GM12872 (cell line): ENCODE measurements at regions not wholly inside any gene's neighbourhood (a gene's known extent, or its start where the extent isn't known, plus 50 kb on each side); places are given as distances from the start of the nearest gene placed in this dataset.

Source experiments
- TF ChIP-seq, protein P1 (sequence below): IDR thresholded peaks from 3 replicates; pipeline ENCODE4 v1.5.1; 2011; ENCODE audit warnings: low read depth, mild to moderate bottlenecking, low read length, moderate library complexity; ENCODE audit not compliant: insufficient read depth

DNA sequence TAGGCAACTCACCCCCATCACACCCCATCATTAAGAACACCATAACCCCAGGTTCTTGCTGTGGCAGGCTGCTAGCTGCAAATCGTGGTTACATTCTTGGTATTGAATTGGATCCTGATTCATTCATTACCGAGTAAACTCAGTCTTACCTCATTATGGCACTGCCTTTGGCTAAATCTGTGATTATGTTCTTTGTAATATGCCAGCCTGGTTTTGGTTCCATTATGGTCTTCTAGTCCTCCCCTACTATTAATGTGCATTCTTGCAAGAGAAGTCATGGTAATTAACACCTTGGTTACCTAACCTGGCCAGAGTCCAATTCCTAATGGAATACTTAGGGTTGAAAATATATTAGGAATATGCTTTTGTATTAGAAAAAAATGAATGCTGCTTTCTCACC lies 258.9 kb upstream of the APCDD1 start:
- TF ChIP-seq, protein P1, sequence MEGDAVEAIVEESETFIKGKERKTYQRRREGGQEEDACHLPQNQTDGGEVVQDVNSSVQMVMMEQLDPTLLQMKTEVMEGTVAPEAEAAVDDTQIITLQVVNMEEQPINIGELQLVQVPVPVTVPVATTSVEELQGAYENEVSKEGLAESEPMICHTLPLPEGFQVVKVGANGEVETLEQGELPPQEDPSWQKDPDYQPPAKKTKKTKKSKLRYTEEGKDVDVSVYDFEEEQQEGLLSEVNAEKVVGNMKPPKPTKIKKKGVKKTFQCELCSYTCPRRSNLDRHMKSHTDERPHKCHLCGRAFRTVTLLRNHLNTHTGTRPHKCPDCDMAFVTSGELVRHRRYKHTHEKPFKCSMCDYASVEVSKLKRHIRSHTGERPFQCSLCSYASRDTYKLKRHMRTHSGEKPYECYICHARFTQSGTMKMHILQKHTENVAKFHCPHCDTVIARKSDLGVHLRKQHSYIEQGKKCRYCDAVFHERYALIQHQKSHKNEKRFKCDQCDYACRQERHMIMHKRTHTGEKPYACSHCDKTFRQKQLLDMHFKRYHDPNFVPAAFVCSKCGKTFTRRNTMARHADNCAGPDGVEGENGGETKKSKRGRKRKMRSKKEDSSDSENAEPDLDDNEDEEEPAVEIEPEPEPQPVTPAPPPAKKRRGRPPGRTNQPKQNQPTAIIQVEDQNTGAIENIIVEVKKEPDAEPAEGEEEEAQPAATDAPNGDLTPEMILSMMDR: no peak

DNA sequence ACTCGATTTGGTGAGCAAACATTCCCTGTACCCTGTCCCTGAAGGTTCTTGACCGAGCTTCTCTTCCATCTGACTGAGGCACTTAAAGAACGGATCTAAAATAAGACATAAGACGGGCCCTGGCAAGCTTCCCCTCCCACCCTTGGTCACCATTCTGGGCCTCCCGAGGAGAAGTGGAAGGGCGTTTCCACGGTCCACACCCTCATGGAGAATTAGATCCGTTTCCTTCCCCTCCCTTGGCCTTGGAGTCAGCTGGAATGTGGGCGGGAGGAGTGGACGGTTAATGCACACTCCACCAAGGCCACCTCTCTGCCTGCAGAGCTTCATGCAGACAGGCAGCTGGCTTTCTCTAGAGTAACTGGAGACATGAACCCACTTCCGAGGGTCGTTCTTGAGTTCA lies 257.3 kb upstream of the APCDD1 start:
- TF ChIP-seq, protein P1: no peak

DNA sequence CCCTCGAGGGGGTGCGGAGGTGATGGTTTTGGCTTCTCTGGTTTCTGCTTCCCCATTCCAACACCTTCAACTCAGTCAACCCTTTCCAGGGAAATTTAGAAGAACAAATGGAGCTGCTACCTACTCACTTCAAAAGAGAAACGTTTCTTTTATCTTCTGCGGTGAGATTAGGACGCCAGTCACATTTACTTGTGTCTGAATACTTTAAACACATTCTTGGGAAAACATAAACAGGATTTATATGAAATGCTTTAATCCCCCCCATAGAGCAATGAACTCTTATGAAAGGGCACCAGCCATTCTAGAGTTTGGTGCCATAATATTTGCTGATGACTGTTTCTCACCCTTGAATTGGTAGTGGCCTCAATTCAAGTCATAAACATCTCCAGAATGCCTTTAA lies 253.2 kb upstream of the APCDD1 start:
- TF ChIP-seq, protein P1: no peak

DNA sequence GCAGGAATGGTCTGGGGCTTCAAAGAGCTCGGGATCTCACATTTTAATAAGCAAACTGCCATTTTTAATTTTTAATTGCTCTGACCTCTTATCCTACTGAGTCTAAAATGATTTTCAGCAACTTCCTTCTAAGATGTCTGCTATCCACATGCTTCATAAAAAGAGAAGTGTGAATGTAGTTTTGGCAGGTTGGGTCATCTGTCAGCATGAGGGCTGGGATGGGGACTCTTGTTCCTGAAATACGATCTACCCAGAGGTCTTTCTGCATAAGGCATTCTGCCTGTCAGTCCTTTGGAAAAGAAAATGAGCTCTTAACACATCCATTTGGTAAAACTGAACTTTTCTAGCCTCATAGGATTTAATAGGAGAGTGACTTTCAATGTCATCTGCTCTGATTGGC lies 252.8 kb upstream of the APCDD1 start:
- TF ChIP-seq, protein P1: no peak

DNA sequence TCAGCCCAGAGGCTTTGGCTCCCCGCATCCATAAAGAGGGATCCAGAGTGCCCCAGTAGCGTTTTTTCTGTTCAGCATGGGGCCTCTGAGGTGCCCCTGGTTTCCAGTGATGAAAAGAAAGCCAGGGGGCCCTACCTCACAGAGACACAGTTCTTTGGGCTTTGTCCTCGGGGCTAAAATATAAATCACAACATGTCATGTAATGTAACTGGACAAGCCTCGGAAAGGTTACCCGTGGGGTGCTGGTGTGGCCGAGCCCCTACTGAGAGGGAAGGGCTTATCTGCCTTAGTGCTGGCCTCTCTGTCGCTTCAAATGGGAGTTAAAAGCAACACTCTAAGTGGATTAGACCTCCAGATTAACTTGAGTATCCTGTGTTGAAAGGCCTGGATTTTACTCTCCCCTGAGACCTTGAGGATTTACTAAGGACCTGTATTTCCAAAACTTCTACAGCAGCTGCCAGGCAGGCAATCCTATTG lies 251.6 kb upstream of the APCDD1 start:
- TF ChIP-seq, protein P1: no peak

DNA sequence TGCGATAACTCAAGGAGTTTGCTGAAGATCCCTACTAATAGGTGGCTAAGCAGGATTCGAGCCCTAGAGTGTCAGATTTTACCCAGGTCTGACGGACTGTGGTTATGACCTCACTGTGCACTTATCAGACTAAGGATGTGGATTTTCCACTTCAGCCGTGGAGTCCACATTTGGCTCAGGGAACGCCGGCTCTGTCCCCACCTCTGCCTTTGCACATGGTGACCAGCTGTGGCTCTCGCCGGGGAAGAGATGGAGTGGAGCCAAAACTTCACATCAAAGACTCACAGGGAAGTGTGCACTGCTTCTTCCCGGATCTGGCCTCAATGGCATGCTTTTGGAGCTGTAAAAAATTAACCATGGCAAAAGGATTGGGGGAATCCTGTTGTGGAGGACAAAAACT lies 249.3 kb upstream of the APCDD1 start:
- TF ChIP-seq, protein P1: no peak

DNA sequence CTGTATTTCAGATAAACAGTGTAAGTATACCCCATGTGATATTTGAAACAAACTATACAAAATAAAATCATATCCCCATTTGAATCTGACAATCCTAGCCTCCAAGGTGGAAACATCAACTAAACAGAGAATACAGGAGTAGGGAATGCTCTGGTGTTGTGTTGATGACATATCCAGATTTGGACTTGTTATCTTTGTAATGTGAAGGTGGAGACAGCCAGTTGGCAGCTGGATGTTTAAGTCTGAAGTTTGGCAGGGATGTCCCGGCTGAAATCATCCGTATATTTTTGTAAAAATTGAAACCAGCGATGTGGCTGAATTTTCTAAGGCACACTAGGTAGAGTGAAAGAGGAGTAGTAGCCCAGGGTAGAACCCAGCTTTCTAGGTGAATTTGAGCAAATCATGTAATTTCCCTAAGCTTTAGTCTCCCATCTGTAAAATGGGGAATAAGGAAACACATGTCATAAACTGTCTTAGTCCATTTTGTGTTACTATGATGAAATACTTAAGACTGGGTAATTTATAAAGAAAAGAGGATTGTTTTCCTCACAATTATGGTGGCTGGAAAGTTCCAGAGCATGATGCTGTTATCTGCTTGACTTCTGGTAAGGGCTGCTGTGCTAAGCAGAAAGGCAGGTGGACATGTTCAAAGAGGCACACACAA lies 246.6 kb upstream of the APCDD1 start:
- TF ChIP-seq, protein P1: no peak
